WTC11 (cell line): ENCODE measurements at regions not wholly inside any gene's neighbourhood (a gene's known extent, or its start where the extent isn't known, plus 50 kb on each side); places are given as distances from the start of the nearest gene placed in this dataset.

Experiments used
- MAX ChIP-seq: sonication (generic); formaldehyde crosslinking; IDR thresholded peaks from 2 replicates; pipeline ENCODE4 v1.8.0; 2022; ENCODE audit warnings: mild to moderate bottlenecking, missing genetic modification reagents
- PRRX2 ChIP-seq: fragments of 250-450 bp; sonication (Bioruptor Pico); IDR thresholded peaks from 2 replicates; pipeline ENCODE4 v1.8.0; 2021; ENCODE audit warnings: mild to moderate bottlenecking
- SP1 ChIP-seq: sonication (generic); formaldehyde crosslinking; conservative IDR thresholded peaks from 2 replicates; pipeline ENCODE4 v1.8.1; 2022; ENCODE audit warnings: missing genetic modification reagents
- TF ChIP-seq, protein P1 (sequence below): fragments of 200-600 bp; IDR thresholded peaks from 2 replicates; pipeline ENCODE4 v1.8.0; 2022; ENCODE audit warnings: antibody characterized with exemption

- TF ChIP-seq, protein P1, sequence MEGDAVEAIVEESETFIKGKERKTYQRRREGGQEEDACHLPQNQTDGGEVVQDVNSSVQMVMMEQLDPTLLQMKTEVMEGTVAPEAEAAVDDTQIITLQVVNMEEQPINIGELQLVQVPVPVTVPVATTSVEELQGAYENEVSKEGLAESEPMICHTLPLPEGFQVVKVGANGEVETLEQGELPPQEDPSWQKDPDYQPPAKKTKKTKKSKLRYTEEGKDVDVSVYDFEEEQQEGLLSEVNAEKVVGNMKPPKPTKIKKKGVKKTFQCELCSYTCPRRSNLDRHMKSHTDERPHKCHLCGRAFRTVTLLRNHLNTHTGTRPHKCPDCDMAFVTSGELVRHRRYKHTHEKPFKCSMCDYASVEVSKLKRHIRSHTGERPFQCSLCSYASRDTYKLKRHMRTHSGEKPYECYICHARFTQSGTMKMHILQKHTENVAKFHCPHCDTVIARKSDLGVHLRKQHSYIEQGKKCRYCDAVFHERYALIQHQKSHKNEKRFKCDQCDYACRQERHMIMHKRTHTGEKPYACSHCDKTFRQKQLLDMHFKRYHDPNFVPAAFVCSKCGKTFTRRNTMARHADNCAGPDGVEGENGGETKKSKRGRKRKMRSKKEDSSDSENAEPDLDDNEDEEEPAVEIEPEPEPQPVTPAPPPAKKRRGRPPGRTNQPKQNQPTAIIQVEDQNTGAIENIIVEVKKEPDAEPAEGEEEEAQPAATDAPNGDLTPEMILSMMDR: no peak
- TF ChIP-seq MAX (no peak), PRRX2 (CRISPR knock-in tag) (no peak), SP1 (no peak)
Observed at GRCh38 chr6:98366371-98366770, 468.0 kb upstream of the POU3F2 start.
